HG02973 (cell line): ENCODE measurements at regions not wholly inside any gene's neighbourhood (a gene's known extent, or its start where the extent isn't known, plus 50 kb on each side); places are given as distances from the start of the nearest gene placed in this dataset.
"Not testable (repeated sequence)": the region's sequence is repeated elsewhere in the genome, so short reads cannot be mapped to it uniquely, and the experiment has no call there.

Experiments
- ATAC-seq: cut with Tn5 transposase; IDR thresholded peaks from one replicate; pipeline ENCODE4 v1.9.1; 2021; ENCODE audit warnings: moderate library complexity; ENCODE audit not compliant: unreplicated experiment

- ATAC-seq = no peak
Measured at GRCh38 chr6:76275746-76276145, 203.3 kb upstream of the IMPG1 start.

- no peak for ATAC-seq
Measured at GRCh38 chr6:76264468-76264867, 192.0 kb upstream of the IMPG1 start.

GRCh38 chr6:76262240-76262639 is 189.8 kb upstream of the IMPG1 start:
- no peak for ATAC-seq

GRCh38 chr6:76250666-76251065 is 178.2 kb upstream of the IMPG1 start:
- ATAC-seq = no peak

GRCh38 chr6:76247527-76247926 is 175.1 kb upstream of the IMPG1 start:
- no peak for ATAC-seq

GRCh38 chr6:76240092-76240491 is 167.6 kb upstream of the IMPG1 start:
- no peak for ATAC-seq

- no peak for ATAC-seq
Measured at GRCh38 chr6:76230711-76231110, 158.2 kb upstream of the IMPG1 start.

GRCh38 chr6:76222189-76222588 is 149.7 kb upstream of the IMPG1 start:
- ATAC-seq = no peak

GRCh38 chr6:76221525-76221924 is 149.1 kb upstream of the IMPG1 start:
- peak; percentile 50 for ATAC-seq

GRCh38 chr6:76220805-76221204 is 148.3 kb upstream of the IMPG1 start:
- no peak for ATAC-seq

GRCh38 chr6:76217606-76218005 is 145.1 kb upstream of the IMPG1 start:
- no peak for ATAC-seq

- ATAC-seq = no peak
Measured at GRCh38 chr6:76214546-76214945, 142.1 kb upstream of the IMPG1 start.

- ATAC-seq = no peak
Measured at GRCh38 chr6:76174722-76175121, 102.3 kb upstream of the IMPG1 start.

- ATAC-seq = no peak
Measured at GRCh38 chr6:76166874-76167273, 94.4 kb upstream of the IMPG1 start.

GRCh38 chr6:76166297-76166696 is 93.8 kb upstream of the IMPG1 start:
- no peak for ATAC-seq

GRCh38 chr6:76165471-76166221 is 93.2 kb upstream of the IMPG1 start:
- no peak for ATAC-seq

GRCh38 chr6:76162811-76163210 is 90.3 kb upstream of the IMPG1 start:
- no peak for ATAC-seq

- not testable (repeated sequence) for ATAC-seq
Measured at GRCh38 chr6:76157800-76158199, 85.3 kb upstream of the IMPG1 start.

- no peak for ATAC-seq
Measured at GRCh38 chr6:76135481-76135880, 63.0 kb upstream of the IMPG1 start.

GRCh38 chr6:76134651-76135050 is 62.2 kb upstream of the IMPG1 start:
- no peak for ATAC-seq

- ATAC-seq = no peak
Measured at GRCh38 chr6:76124018-76124417, 51.6 kb upstream of the IMPG1 start.
